H9 (cell line): ENCODE measurements at regions not wholly inside any gene's neighbourhood (a gene's known extent, or its start where the extent isn't known, plus 50 kb on each side); places are given as distances from the start of the nearest gene placed in this dataset.

ENCODE experiments used
- DNase-seq: peaks from one replicate; pipeline ENCODE4 v3.0.0-alpha.2; 2017
- H2AFZ ChIP-seq: one replicate; pipeline ENCODE4 v1.6.1; 2013; ENCODE audit warnings: mild to moderate bottlenecking, low read length, control low read depth, moderate library complexity
- H2AK5ac ChIP-seq: 2 replicates; pipeline ENCODE4 v1.6.1; 2013; ENCODE audit warnings: low read length, control low read depth, mixed read lengths; ENCODE audit not compliant: insufficient read length
- H2BK120ac ChIP-seq: one replicate; pipeline ENCODE4 v1.6.1; 2013; ENCODE audit warnings: low read depth, mild to moderate bottlenecking, low read length, control low read depth, inconsistent platforms; ENCODE audit not compliant: poor library complexity, severe bottlenecking
- H2BK12ac ChIP-seq: 2 replicates; pipeline ENCODE4 v1.6.1; 2013; ENCODE audit warnings: low read length, control low read depth, mixed read lengths, low read depth; ENCODE audit not compliant: insufficient read length
- H2BK15ac ChIP-seq: 2 replicates; pipeline ENCODE4 v1.6.1; 2013; ENCODE audit warnings: low read depth, low read length, control low read depth
- H2BK20ac ChIP-seq: one replicate; pipeline ENCODE4 v1.6.1; 2013; ENCODE audit warnings: low read depth, mild to moderate bottlenecking, low read length, control low read depth, inconsistent platforms; ENCODE audit not compliant: poor library complexity, severe bottlenecking
- H2BK5ac ChIP-seq: 2 replicates; pipeline ENCODE4 v1.6.1; 2013; ENCODE audit warnings: low read length, control low read depth, mixed read lengths; ENCODE audit not compliant: insufficient read length
- H3K14ac ChIP-seq: 2 replicates; pipeline ENCODE4 v1.6.1; 2013; ENCODE audit warnings: low read length, control low read depth; ENCODE audit not compliant: insufficient read depth
- H3K18ac ChIP-seq: 2 replicates; pipeline ENCODE4 v1.6.1; 2013; ENCODE audit warnings: low read depth, mild to moderate bottlenecking, mixed read lengths, low read length, control low read depth; ENCODE audit not compliant: insufficient read length
- H3K23ac ChIP-seq: 2 replicates; pipeline ENCODE4 v1.6.1; 2013; ENCODE audit warnings: low read length, control low read depth, mixed read lengths, low read depth; ENCODE audit not compliant: insufficient read length
- H3K23me2 ChIP-seq: 2 replicates; pipeline ENCODE4 v1.6.1; 2013; ENCODE audit warnings: low read depth, mild to moderate bottlenecking, mixed read lengths, low read length, control low read depth; ENCODE audit not compliant: insufficient read length, poor library complexity, severe bottlenecking
- H3K27ac ChIP-seq: 2 replicates; pipeline ENCODE4 v1.5.1; 2013; ENCODE audit warnings: low read length, control low read depth, mixed read lengths, low read depth; ENCODE audit not compliant: insufficient read length
- H3K27me3 ChIP-seq: 2 replicates; pipeline ENCODE4 v1.6.1; 2013; ENCODE audit warnings: low read length, control low read depth, inconsistent platforms; ENCODE audit not compliant: insufficient read depth
- H3K4ac ChIP-seq: 2 replicates; pipeline ENCODE4 v1.6.1; 2013; ENCODE audit warnings: low read depth, mild to moderate bottlenecking, control low read depth, inconsistent platforms, low read length, moderate library complexity
- H3K4me1 ChIP-seq: 2 replicates; pipeline ENCODE4 v1.6.1; 2013; ENCODE audit warnings: low read length, control low read depth, inconsistent platforms; ENCODE audit not compliant: insufficient read depth
- H3K4me2 ChIP-seq: 2 replicates; pipeline ENCODE4 v1.6.1; 2013; ENCODE audit warnings: low read length, control low read depth, mixed read lengths; ENCODE audit not compliant: insufficient read length, insufficient read depth
- H3K56ac ChIP-seq: 2 replicates; pipeline ENCODE4 v1.6.1; 2013; ENCODE audit warnings: low read depth, mild to moderate bottlenecking, mixed read lengths, low read length, control low read depth; ENCODE audit not compliant: insufficient read length
- H3K79me1 ChIP-seq: 2 replicates; pipeline ENCODE4 v1.6.1; 2013; ENCODE audit warnings: low read depth, mild to moderate bottlenecking, moderate library complexity, low read length, control low read depth, inconsistent platforms; ENCODE audit not compliant: insufficient read depth, poor library complexity, severe bottlenecking
- H3K79me2 ChIP-seq: 2 replicates; pipeline ENCODE4 v1.6.1; 2013; ENCODE audit warnings: low read length, control low read depth, inconsistent platforms; ENCODE audit not compliant: insufficient read depth
- H3K9ac ChIP-seq: 2 replicates; pipeline ENCODE4 v1.6.1; 2013; ENCODE audit warnings: low read length, control low read depth, mixed read lengths; ENCODE audit not compliant: insufficient read length; ENCODE audit errors: extremely low read depth
- H3K9me3 ChIP-seq: one replicate; pipeline ENCODE4 v1.6.1; 2013; ENCODE audit warnings: low read depth, low read length, inconsistent platforms; ENCODE audit not compliant: control insufficient read depth
- H3T11ph ChIP-seq: one replicate; pipeline ENCODE4 v1.6.1; 2013; ENCODE audit warnings: mild to moderate bottlenecking, low read length, control low read depth, inconsistent platforms
- H4K20me1 ChIP-seq: one replicate; pipeline ENCODE4 v1.6.1; 2013; ENCODE audit not compliant: control insufficient read depth, insufficient read length, insufficient read depth
- H4K5ac ChIP-seq: 2 replicates; pipeline ENCODE4 v1.6.1; 2013; ENCODE audit warnings: low read depth, mild to moderate bottlenecking, mixed read lengths, low read length, control low read depth; ENCODE audit not compliant: insufficient read length
- H4K8ac ChIP-seq: replicated peaks from 2 replicates; pipeline ENCODE4 v1.6.1; 2013; ENCODE audit warnings: low read length, control low read depth, mixed read lengths, low read depth; ENCODE audit not compliant: insufficient read length
- H4K91ac ChIP-seq: 2 replicates; pipeline ENCODE4 v1.6.1; 2013; ENCODE audit warnings: low read depth, mild to moderate bottlenecking, moderate library complexity, mixed read lengths, low read length, control low read depth; ENCODE audit not compliant: insufficient read length
- H3K27ac Mint-ChIP-seq, 3 experiments: 2 replicates in 2 of 3; 3 replicates in 1 of 3; pipeline ENCODE4 v1.8.0; 2020 to 2021; ENCODE audit warnings: mixed read lengths in 3 of 3, mild to moderate bottlenecking in 1 of 3, moderate library complexity in 1 of 3
- H3K27me3 Mint-ChIP-seq: 2 replicates; pipeline ENCODE4 v1.8.0; 2021; ENCODE audit warnings: low read depth, mild to moderate bottlenecking, moderate library complexity, mixed read lengths
- H3K36me3 Mint-ChIP-seq, 3 experiments: 2 replicates in 2 of 3; 3 replicates in 1 of 3; pipeline ENCODE4 v1.8.0; 2020 to 2021; ENCODE audit warnings: low read depth in 3 of 3, mixed read lengths in 3 of 3; ENCODE audit not compliant: insufficient read depth in 1 of 3
- H3K4me1 Mint-ChIP-seq, 2 experiments: 2 replicates each; pipeline ENCODE4 v1.8.0; 2020; ENCODE audit warnings: mixed read lengths in 2 of 2
- H3K4me3 Mint-ChIP-seq, 2 experiments: 2 replicates in 1 of 2; 3 replicates in 1 of 2; pipeline ENCODE4 v1.8.0; 2020 to 2021; ENCODE audit warnings: mild to moderate bottlenecking in 2 of 2, mixed read lengths in 2 of 2, moderate library complexity in 1 of 2
- H3K9me3 Mint-ChIP-seq, 2 experiments: 2 replicates in 1 of 2; 3 replicates in 1 of 2; pipeline ENCODE4 v1.8.0; 2020; ENCODE audit warnings: mild to moderate bottlenecking in 2 of 2, mixed read lengths in 2 of 2, moderate library complexity in 1 of 2
- WGBS: extraction: QIAGEN DNeasy Blood & Tissue Kit; methylation state at CpG from one replicate; pipeline ENCODE4 v1.1.7; 2013; ENCODE audit warnings: missing lambda C conversion rate, low lambda C conversion rate, mixed read lengths; ENCODE audit not compliant: insufficient read length; ENCODE audit errors: extremely low coverage; 5-methylcytosine and 5-hydroxymethylcytosine counted together
- TF ChIP-seq, protein P1 (sequence below): fragments of 200-600 bp; sonication (generic); conservative IDR thresholded peaks from 3 replicates; pipeline ENCODE4 v1.8.0; 2021; ENCODE audit warnings: antibody characterized with exemption, mild to moderate bottlenecking

DNA sequence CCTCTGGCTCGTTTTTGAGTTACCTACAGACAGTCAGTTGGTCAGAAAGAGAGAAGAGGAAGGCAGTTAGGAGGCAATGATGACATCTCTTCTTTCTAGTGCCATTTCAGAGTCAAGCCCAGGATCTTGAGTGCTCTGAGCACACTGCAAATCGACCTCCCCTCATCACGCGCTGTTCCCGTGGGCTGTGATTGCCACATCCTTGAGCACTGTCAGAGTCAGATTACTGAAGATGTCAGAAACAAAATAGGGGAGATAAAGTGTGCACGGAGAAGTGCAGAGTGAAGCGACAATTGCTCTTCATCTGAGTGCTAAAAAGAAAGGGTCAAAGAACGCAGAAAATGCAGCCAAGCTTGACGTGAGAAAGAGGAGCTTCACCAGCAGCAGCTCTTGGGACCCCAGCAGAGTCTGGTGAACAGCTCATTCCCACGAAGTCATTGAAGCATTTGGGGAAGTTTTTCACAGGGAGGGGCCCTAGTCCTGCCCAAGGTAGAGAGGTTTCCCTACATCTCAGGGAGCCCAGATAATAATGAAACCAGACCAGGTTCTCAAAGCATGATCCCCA lies 661.7 kb upstream of the AUTS2 start:
- H3K36me3 Mint-ChIP-seq: peaks cover 0 to 8% (median 0%) of the 10 kb centered on the region in 3 experiments; a peak in 1 of 7 replicates
- Histone ChIP-seq H2AK5ac (no peak overlapping the region), H3K4me1 (no peaks in the 10 kb centered on the region), H2BK5ac (no peak overlapping the region), H2BK20ac (no peak overlapping the region), H3K14ac (no peak overlapping the region), H3K18ac (no peak overlapping the region), H4K8ac (peak overlapping the region; percentile 84), H3K23ac (no peak overlapping the region), H4K91ac (no peak overlapping the region), H4K20me1 (no peaks in the 10 kb centered on the region), H3K4me2 (no peak overlapping the region), H3K23me2 (no peaks in the 10 kb centered on the region), H2BK15ac (no peak overlapping the region), H3K9me3 (no peaks in the 10 kb centered on the region), H3K27ac (no peak overlapping the region), H4K5ac (no peak overlapping the region), H3K56ac (no peak overlapping the region), H3K79me2 (no peaks in the 10 kb centered on the region), H2BK12ac (no peak overlapping the region), H2AFZ (peak overlapping the region; percentile 42), H3K27me3 (no peaks in the 10 kb centered on the region), H3K9ac (no peak overlapping the region), H2BK120ac (no peak overlapping the region), H3K4ac (no peak overlapping the region), H3K79me1 (no peaks in the 10 kb centered on the region), H3T11ph (no peak overlapping the region)
- peaks cover 2% of the 10 kb centered on the region; the same call in 1 of the 2 replicates for H3K27me3 Mint-ChIP-seq
- H3K9me3 Mint-ChIP-seq: peaks cover 3 to 5% of the 10 kb centered on the region in 2 experiments; a peak in 4 of 5 replicates
- WGBS: no CpG with 5 or more reads among the region's 10 CpGs
- peaks cover 4% of the 10 kb centered on the region in 2 experiments for H3K4me1 Mint-ChIP-seq
- DNase-seq: no peak
- H3K27ac Mint-ChIP-seq: no peak overlapping the region
- no peak overlapping the region for H3K4me3 Mint-ChIP-seq
- TF ChIP-seq, protein P1, sequence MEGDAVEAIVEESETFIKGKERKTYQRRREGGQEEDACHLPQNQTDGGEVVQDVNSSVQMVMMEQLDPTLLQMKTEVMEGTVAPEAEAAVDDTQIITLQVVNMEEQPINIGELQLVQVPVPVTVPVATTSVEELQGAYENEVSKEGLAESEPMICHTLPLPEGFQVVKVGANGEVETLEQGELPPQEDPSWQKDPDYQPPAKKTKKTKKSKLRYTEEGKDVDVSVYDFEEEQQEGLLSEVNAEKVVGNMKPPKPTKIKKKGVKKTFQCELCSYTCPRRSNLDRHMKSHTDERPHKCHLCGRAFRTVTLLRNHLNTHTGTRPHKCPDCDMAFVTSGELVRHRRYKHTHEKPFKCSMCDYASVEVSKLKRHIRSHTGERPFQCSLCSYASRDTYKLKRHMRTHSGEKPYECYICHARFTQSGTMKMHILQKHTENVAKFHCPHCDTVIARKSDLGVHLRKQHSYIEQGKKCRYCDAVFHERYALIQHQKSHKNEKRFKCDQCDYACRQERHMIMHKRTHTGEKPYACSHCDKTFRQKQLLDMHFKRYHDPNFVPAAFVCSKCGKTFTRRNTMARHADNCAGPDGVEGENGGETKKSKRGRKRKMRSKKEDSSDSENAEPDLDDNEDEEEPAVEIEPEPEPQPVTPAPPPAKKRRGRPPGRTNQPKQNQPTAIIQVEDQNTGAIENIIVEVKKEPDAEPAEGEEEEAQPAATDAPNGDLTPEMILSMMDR: no peak
